Activated CD8-positive, alpha-beta memory T cell treated with anti-CD3 and anti-CD28 coated beads for 4 hours (primary cell): ENCODE measurements at regions not wholly inside any gene's neighbourhood (a gene's known extent, or its start where the extent isn't known, plus 50 kb on each side); places are given as distances from the start of the nearest gene placed in this dataset.

Experiments
- DNase-seq, 2 donors: peaks; one replicate each; pipeline ENCODE4 v3.0.0-alpha.2; 2020; ENCODE audit warnings: low read depth in 2 of 2

- no peak for DNase-seq
Measured at GRCh38 chr13:30107521-30108136, 199.7 kb downstream of the KATNAL1 start.

GRCh38 chr13:30107121-30107520 lies 200.2 kb downstream of the KATNAL1 start:
- DNase-seq = no peak

- DNase-seq = no peak
Measured at GRCh38 chr13:30105381-30105780, 202.0 kb downstream of the KATNAL1 start.

GRCh38 chr13:30103161-30103840 lies 204.1 kb downstream of the KATNAL1 start:
- DNase-seq = no peak

DNA sequence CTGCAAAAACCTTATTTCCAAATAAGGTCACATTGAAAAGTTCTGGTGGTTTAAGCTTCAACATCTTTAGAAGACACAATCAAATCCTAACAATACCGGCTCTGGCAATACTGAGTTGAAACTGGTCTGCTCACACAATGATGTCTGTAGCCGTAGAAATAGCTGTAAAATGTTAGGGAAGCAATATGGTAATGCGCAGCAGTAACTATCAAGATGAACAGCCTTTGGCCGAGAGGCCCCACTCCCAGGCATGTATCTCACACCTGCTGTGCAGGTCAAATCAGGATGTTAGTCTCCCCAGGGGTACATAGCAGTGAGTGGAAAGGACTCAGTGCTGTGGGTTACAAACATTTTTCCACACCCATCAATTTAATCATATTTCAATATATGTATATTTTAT lies 207.1 kb downstream of the KATNAL1 start:
- no peak for DNase-seq

GRCh38 chr13:30097701-30098100 lies 209.7 kb downstream of the KATNAL1 start:
- DNase-seq = no peak

GRCh38 chr13:30097089-30097488 lies 210.3 kb downstream of the KATNAL1 start:
- no peak for DNase-seq

- DNase-seq = no peak
Measured at GRCh38 chr13:30094015-30094414, 213.3 kb downstream of the KATNAL1 start.

DNA sequence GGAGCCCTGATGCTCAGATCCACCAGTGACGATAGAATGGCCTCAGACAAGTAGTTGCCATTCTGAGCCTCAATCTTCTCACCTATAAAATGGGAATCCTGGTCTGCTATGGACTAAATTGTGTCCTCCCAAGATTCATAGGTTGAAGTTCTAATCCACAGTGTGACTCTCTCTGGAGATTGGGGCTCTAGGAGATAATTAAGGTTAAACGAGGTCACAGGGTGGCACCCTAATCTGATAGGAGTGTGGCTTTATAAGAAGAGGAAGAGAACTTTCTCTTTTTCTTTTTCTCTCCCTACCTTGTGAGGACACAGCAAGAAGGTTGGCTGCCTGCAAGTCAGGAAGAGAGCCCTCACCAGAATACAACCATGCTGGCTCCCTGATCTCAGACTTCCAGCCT lies 214.1 kb downstream of the KATNAL1 start:
- no peak for DNase-seq

DNA sequence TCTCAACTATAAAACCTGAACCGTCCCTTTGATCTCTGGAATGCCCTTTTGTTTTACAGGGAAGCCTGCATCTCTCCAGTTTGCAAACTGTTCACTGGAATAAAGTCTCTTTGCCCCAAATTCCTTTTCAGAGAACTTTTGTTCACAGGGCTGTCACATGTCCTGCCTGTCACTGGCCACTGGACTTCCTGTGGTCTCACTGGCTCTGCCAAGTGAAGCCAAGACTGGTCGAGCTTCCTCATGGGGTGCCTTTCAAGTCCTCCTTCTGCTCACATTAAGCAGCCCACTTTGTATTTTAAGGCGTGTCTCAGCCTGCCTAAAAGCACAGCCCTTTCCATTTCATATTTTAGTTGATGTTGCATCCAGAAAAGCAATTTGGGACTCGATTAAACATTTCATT lies 215.7 kb downstream of the KATNAL1 start:
- DNase-seq = no peak

GRCh38 chr13:30091035-30091434 lies 216.3 kb downstream of the KATNAL1 start:
- no peak for DNase-seq

DNA sequence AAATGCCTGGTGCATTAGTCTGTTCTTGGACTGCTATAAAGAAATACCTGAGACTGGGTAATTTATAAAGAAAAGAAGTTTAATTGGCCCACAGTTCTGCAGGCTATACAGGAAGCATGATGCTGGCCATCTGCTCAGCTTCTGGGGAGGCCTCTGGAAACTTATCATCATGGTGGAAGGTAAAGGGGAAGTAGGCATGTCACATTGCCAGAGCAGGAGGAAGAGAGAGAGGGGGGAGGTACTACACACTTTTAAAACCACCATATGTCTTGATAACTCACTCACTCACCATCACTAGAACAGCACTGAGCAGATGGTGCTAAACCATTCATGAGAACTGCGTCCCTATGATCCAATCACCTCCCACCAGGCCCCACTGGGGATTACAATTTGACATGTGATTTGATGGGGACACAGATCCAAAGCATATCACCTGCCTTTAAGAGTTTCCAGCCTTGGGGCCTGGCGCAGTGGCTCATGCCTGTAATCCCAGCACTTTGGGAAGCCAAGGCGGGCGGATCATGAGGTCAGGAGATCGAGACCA lies 219.0 kb downstream of the KATNAL1 start:
- no peak for DNase-seq

- DNase-seq = no peak
Measured at GRCh38 chr13:30085087-30085486, 222.3 kb downstream of the KATNAL1 start.

DNA sequence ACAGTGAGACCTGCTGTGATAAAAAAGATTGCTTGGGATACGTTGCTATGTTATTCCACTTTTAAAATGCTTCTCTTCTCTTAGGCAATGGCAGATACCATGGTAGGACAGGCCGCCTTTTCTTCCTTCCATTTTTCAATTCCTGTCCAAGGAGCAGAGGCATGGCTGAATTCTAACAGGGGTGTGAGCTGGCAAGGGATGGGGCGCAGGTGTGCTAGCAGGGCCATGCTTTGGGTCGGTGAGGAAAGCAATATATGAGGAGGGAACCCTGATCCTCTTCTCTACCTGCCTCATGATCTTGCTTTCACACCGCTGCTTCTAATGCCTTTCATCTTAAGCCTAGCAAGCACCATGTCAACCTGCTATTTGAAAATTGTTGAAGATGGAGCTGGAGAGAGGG lies 225.0 kb downstream of the KATNAL1 start:
- no peak for DNase-seq

- DNase-seq = no peak
Measured at GRCh38 chr13:30081331-30081730, 226.0 kb downstream of the KATNAL1 start.

- DNase-seq = no peak
Measured at GRCh38 chr13:30079501-30079900, 227.8 kb downstream of the KATNAL1 start.

DNA sequence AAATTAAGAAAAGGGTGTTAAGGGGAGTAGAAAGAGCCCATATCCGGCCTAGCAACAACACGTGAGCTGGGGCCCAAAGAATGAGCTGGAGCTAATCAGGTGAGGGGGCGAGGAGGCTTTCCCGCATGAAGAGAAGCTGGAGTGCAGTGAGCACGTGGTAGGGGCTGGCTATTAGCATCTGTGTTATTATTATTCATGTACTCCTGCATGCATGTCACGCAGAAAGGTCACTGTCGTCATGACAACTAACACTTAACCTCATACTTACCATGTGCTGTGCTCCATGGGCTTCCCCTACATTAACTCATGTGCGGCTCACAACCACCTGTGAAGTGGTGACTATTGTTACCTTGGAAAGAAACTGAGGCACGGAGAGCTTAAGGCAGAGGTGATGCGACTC lies 227.6 kb upstream of the UBL3 start:
- DNase-seq = no peak

- DNase-seq = no peak
Measured at GRCh38 chr13:30077240-30077735, 226.9 kb upstream of the UBL3 start.

GRCh38 chr13:30074955-30075614 lies 224.7 kb upstream of the UBL3 start:
- DNase-seq = no peak

- DNase-seq = no peak
Measured at GRCh38 chr13:30074431-30074830, 224.0 kb upstream of the UBL3 start.

DNA sequence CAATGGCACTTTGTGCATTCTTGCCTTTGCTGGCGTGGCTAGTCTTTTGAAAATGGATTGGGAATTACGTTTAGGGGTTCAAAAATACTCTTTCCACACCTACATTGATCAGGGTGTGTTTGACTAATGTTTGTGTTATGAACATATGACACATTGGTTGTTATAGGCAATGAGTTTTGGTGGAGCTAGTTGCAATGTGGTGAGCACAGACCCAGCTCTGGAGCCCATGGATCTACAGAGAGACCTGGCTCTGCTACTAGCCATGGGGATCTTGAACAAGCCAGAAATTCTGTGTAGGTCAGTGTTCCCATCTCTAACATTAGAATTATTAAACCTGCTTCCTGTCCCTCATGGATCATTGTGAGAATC lies 222.4 kb upstream of the UBL3 start:
- DNase-seq = no peak

- no peak for DNase-seq
Measured at GRCh38 chr13:30071969-30072817, 221.8 kb upstream of the UBL3 start.
